Activated T-cell treated with anti-CD3 and anti-CD28 coated beads, Interleukin-2, amount 50 U/mL, for 48 hours (primary cell): ENCODE measurements at regions not wholly inside any gene's neighbourhood (a gene's known extent, or its start where the extent isn't known, plus 50 kb on each side); places are given as distances from the start of the nearest gene placed in this dataset.

Experiments
- DNase-seq, 2 experiments: peaks; one replicate each; pipeline ENCODE4 v3.0.0-alpha.2; 2020

GRCh38 chr3:9301091-9301490, 51.6 kb upstream of the SRGAP3 start:
- peak in 1 of 2 experiments; percentile 20 for DNase-seq

- peak; percentile 30 to 34 for DNase-seq
These were observed 52.4 kb upstream of the SRGAP3 start for GRCh38 chr3:9301798-9302197.

- peak; percentile 79 to 85 for DNase-seq
These were observed 53.2 kb upstream of the SRGAP3 start for GRCh38 chr3:9302425-9303181.

DNA sequence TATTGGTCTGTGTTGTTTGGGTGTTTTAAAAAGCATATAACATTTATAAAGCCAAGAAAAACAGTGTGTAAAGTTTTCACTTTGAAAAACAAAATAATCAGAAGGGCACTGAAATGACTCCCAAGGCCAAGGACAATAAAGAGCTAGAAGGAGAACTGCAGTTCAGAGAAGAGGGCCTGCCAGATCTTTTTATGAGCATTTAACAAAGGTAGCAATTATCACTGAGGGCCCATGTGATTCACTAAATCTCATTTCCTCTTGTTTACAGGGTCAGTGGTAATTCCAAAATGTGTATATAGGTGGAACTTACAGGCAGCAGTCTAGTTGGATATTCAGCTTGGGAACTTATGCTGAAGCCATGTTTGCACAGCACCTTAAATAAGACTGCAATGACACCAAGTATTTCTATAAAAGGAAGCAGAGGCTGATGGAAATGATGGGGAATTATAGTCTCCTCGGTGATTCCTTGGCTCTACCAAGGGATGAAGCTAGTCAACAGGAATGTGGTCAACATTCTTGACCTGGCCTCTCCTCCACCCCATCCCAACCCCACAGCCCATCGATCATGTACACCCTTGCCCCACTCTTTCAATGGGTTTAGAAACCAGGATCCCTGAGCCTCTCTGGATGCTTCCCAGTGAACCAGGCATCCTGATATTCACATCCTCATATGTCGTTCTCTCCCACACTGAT, 54.4 kb upstream of the THUMPD3 start:
- no peak for DNase-seq

- no peak for DNase-seq
These were observed 52.8 kb upstream of the THUMPD3 start for GRCh38 chr3:9310043-9310442.

DNA sequence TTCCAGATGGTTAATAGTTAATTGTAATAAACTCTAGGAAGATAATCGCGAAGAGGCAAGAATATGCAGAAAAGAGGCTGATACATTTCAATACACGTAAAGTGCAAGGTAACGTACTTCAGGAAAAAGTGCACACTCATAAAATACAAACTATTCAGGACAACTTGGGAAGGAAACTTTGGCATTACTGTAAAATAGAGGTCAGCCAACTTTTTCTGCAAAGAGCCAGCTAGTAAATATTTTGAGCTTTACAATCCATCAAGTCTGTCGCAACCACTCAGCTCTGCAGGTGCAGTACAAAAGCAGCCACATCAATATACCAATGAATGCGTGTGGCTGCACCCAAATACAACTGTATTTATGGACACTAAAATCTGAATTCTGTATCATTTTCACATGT, 51.6 kb upstream of the THUMPD3 start:
- DNase-seq: no peak
